Upper lobe of left lung (tissue), 4 donors: ENCODE measurements at regions not wholly inside any gene's neighbourhood (a gene's known extent, or its start where the extent isn't known, plus 50 kb on each side); places are given as distances from the start of the nearest gene placed in this dataset.

ENCODE experiments used
- EP300 ChIP-seq, 4 donors: sonication (generic); formaldehyde crosslinking; IDR thresholded peaks; one replicate each; pipeline ENCODE4 v1.5.1; 2017; ENCODE audit warnings: antibody characterized with exemption in 4 of 4, control low read depth in 2 of 4
- POLR2A ChIP-seq, 4 donors: fragments of 450-650 bp; IDR thresholded peaks; one replicate each; pipeline ENCODE4 v1.5.1; 2016 to 2017; ENCODE audit warnings: antibody characterized with exemption in 4 of 4, mild to moderate bottlenecking in 2 of 4
- TF ChIP-seq, protein P1 (sequence below), 6 experiments: fragments of 450-650 bp in 4 of 6; fragments of 200-600 bp in 2 of 6; sonication (generic) in 2 of 6; IDR thresholded peaks; one replicate each; pipeline ENCODE4 v1.5.1; 2016 to 2019; ENCODE audit warnings: antibody characterized with exemption in 6 of 6

DNA sequence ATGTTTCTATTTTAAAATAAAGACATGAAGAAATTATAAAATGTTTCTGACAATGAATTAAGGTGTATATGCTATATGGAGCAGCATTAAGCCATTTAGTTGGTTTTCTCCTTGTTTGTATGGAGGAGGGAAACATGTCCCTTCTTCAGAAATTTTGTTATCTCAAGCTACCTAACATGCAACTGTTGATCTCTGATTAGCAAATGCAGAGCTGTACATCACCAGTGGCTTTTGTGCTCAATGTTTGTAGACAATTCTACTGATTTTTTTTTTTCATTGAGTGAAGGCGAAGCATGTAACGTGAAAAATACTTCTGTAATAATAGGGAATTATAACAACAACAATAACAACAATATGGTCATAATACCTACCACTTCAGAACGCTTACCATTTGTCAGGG, 463.7 kb downstream of the PLPP3 start:
- TF ChIP-seq POLR2A (IDR thresholded peaks at IDR 0.05) (no peak), EP300 (IDR thresholded peaks at IDR 0.05) (no peak)
- TF ChIP-seq, protein P1, sequence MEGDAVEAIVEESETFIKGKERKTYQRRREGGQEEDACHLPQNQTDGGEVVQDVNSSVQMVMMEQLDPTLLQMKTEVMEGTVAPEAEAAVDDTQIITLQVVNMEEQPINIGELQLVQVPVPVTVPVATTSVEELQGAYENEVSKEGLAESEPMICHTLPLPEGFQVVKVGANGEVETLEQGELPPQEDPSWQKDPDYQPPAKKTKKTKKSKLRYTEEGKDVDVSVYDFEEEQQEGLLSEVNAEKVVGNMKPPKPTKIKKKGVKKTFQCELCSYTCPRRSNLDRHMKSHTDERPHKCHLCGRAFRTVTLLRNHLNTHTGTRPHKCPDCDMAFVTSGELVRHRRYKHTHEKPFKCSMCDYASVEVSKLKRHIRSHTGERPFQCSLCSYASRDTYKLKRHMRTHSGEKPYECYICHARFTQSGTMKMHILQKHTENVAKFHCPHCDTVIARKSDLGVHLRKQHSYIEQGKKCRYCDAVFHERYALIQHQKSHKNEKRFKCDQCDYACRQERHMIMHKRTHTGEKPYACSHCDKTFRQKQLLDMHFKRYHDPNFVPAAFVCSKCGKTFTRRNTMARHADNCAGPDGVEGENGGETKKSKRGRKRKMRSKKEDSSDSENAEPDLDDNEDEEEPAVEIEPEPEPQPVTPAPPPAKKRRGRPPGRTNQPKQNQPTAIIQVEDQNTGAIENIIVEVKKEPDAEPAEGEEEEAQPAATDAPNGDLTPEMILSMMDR (IDR thresholded peaks at IDR 0.05) = no peak
